ENCODE measurements at regions not wholly inside any gene's neighbourhood (a gene's known extent, or its start where the extent isn't known, plus 50 kb on each side); places are given as distances from the start of the nearest gene placed in this dataset.

- Histone ChIP-seq H3K4me3 (no peak overlapping the region), H3K27ac (no peak overlapping the region)
- DNase-seq (ENCODE audit: low spot score), result no peak
- no peak for TF ChIP-seq CTCF (IDR thresholded peaks at IDR 0.05)
These were observed 607.5 kb downstream of the HDGFL1 start for GRCh38 chr6:23176883-23177282.

DNA sequence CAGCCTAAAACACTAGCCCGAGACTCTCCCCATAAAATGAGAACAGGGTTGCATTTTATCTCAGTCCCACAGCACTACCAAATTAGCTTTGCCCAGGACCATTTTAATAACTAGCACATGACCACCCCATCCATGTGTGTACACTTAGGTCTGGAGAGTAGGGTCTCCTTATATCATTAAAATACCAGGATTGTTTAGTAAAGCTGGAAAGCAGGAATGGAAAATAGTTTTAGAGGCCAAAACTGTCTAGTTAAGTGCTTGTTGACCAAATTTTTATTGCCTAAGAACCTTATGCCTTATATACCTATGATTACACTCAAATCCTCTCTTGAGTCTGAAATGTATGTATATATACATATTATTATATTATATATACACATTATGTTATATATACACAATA lies 608.4 kb downstream of the HDGFL1 start:
- DNase-seq (ENCODE audit: low spot score), result no peak
- Histone ChIP-seq H3K4me3 (no peak overlapping the region), H3K27ac (no peak overlapping the region)
- no peak for TF ChIP-seq CTCF (IDR thresholded peaks at IDR 0.05)

DNA sequence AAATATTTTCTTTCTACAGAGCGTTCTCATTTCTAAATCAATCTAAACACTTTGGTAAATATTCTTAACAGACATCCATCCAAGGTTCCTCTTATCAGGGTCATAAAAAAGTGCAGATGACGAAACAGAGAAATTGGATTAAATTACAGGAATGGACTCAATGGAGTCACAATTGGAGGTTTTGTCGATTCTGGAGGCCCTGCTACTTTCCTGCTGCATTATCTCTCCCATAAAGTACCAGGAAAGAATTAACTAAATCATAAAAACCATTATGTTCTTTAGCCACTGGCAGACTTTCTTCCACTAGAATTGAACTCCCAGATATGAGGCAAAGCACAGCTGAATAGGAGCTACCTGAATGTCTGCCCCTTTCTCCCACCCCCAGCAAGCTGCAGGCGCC lies 610.6 kb downstream of the HDGFL1 start:
- no peak for DNase-seq (ENCODE audit: low spot score)
- no peak overlapping the region for H3K4me3 ChIP-seq
- TF ChIP-seq CTCF (IDR thresholded peaks at IDR 0.05), result no peak
- no peak overlapping the region for H3K27ac ChIP-seq

DNA sequence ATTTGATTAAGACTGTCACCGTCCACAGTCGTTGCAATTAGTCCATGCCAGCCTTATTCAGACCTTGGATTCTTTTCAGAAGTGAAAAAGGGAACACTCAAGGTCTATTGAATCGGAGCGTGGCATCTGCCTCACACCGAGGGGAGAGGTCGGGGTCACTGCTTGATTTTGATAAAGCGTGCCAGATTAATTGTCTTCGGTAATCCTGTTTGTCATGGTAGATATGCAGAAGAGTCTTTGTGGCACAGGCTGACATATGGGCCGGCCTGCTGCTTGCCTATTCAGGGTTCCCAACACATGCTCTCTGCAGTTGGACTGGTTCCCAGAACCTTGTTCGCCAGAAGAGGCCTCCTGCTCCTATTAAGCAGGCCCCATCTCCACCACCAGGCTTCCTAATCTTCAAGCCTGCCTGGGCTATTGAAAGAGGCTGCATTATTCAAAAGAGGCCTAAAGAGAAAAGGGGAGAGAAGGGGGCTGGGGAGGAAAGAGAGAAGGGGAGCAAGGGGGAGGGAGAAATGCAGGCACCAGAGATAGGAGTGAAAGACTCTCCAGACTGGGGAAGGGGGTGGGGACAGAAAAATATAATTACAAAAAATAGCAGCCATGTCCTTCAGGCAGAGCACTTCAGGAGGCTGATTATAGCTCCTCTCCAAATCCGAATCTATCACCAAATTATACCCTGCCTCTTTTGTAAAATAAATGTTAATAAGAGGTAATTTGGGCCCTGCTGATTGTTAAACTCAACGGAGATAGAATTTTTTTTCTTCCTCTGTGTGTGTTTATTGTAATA lies 611.3 kb downstream of the HDGFL1 start:
- H3K4me3 ChIP-seq, result no peak overlapping the region
- H3K27ac ChIP-seq, result no peak overlapping the region
- no peak for TF ChIP-seq CTCF (IDR thresholded peaks at IDR 0.05)
- no peak for DNase-seq (ENCODE audit: low spot score)

DNA sequence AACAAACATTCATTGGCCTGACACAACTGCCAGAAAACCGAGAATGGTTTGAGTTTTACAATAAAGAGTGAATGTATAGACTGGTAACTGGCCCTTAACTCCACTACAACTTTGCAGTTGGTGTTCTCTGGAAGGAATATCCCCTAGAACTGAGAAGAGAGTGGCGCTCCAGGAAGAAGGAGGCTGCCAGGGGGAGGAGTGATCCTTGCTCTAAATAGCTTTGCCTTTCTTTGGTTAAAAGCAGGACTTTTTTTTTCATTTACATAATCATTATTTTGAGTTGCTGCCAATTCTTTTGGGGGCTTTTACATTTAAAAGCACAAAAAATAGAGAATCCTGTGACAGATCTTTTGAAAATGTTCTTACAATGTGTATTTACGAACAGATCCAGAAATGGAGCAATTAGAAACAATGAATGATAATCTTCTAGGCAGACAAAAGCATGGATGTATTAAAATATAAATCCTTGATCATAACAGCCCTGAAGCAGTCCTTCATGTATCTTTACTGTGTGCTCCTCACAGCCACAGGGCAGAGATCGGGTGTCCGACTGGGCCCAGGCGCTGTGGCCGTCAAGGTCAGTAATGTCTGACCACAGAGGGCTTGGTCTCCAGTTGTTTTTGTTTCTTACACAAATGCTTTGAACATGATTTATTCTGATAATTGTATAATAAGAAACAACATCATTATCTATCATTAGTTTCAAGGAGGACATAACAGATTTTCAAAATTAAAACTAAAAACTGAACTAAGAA lies 612.2 kb downstream of the HDGFL1 start:
- Histone ChIP-seq H3K4me3 (no peak overlapping the region), H3K27ac (no peak overlapping the region)
- TF ChIP-seq CTCF (IDR thresholded peaks at IDR 0.05), result no peak
- DNase-seq (ENCODE audit: low spot score), result no peak

DNA sequence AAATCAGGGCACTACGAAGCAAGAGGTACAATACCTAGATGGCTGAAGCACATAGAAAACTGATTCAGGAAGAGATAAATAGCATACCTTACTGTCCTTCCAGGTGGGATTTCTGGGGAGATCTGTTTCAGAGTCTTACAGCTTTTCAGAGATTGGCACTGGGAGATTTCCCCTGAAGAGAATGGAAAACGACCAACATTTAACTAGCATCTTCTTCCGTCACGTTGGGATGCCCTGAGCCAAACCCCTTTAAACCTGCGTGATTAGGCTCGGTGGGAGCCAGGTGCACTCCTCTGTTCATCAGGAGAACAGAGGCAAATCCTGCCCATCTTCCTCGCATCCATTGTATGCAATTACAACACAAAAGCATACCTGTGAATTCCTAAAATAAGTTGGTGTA lies 614.5 kb downstream of the HDGFL1 start:
- no peak for DNase-seq (ENCODE audit: low spot score)
- H3K4me3 ChIP-seq, result no peak overlapping the region
- no peak for TF ChIP-seq CTCF (IDR thresholded peaks at IDR 0.05)
- H3K27ac ChIP-seq, result no peak overlapping the region

DNA sequence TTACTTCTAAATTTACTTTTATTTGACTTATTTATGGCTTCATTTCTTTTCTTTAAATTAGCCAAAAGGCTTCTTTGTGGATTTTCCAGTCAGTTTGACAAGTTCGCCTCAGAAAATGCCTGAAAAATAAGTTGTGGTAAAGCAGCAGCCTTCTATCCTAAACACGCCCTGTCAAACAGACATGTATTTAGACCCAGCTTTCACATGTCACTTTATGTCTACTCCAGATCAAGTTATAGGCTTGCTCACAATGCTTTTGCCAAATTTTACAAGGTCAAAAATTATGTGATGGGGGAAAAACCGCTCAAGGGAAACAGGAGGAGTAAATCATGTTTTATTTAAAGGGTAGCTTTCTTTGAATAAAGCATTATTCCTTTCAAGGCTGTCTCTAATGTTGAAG lies 615.0 kb downstream of the HDGFL1 start:
- H3K4me3 ChIP-seq, result no peak overlapping the region
- no peak for TF ChIP-seq CTCF (IDR thresholded peaks at IDR 0.05)
- DNase-seq (ENCODE audit: low spot score), result no peak
- no peak overlapping the region for H3K27ac ChIP-seq

All from coronary artery (tissue), 2 donors.